H1 (cell line): ENCODE measurements at regions not wholly inside any gene's neighbourhood (a gene's known extent, or its start where the extent isn't known, plus 50 kb on each side); places are given as distances from the start of the nearest gene placed in this dataset.
A peak's percentile ranks its signal among the peaks of the same experiment; 100 is the strongest.

Experiments
- CTCF ChIA-PET: fragments of 300-600 bp; sonication (Branson Sonifier 250); formaldehyde crosslinking; loops from one replicate; lab custom pipeline; 2021; ENCODE audit not compliant: partially characterized antibody; lab: Charles Lee
- POLR2A ChIA-PET: fragments of 300-600 bp; sonication (Branson Sonifier 250); formaldehyde crosslinking; loops from one replicate; lab custom pipeline; 2021; ENCODE audit warnings: inconsistent platforms; ENCODE audit not compliant: partially characterized antibody; lab: Charles Lee
- DNase-seq, 2 experiments: peaks; one replicate each; pipeline versions ENCODE4 v3.0.0 to v3.0.0-alpha.2; 2010 to 2022; ENCODE audit warnings: low spot score in 2 of 2, low read depth in 1 of 2, mixed read lengths in 1 of 2
- FAIRE-seq: peaks from 2 replicates; lab custom pipeline; 2011; peaks lifted over from hg19 to GRCh38; lab: Jason Lieb, UNC
- H2AFZ ChIP-seq: 2 replicates; pipeline ENCODE4 v1.8.1; 2012; ENCODE audit warnings: low read length, inconsistent platforms
- H2AK5ac ChIP-seq: 2 replicates; pipeline ENCODE4 v1.6.1; 2013; ENCODE audit warnings: low read depth, low read length
- H2BK120ac ChIP-seq: replicated peaks from 2 replicates; pipeline ENCODE3; 2013; ENCODE audit warnings: low read depth, low read length, inconsistent platforms
- H2BK12ac ChIP-seq: 2 replicates; pipeline ENCODE4 v1.6.1; 2013; ENCODE audit warnings: low read depth, low read length
- H2BK15ac ChIP-seq: 2 replicates; pipeline ENCODE4 v1.6.1; 2013; ENCODE audit warnings: low read length
- H2BK20ac ChIP-seq: 2 replicates; pipeline ENCODE4 v1.6.1; 2013; ENCODE audit warnings: low read length
- H2BK5ac ChIP-seq: 2 replicates; pipeline ENCODE4 v1.6.1; 2013; ENCODE audit warnings: low read depth, low read length
- H3K14ac ChIP-seq: 2 replicates; pipeline ENCODE4 v1.6.1; 2013; ENCODE audit warnings: inconsistent platforms; ENCODE audit not compliant: insufficient read length
- H3K18ac ChIP-seq: 2 replicates; pipeline ENCODE4 v1.6.1; 2013; ENCODE audit warnings: low read length; ENCODE audit errors: extremely low read depth
- H3K23ac ChIP-seq: 2 replicates; pipeline ENCODE4 v1.6.1; 2013; ENCODE audit warnings: inconsistent platforms; ENCODE audit not compliant: insufficient read length
- H3K23me2 ChIP-seq: 2 replicates; pipeline ENCODE4 v1.6.1; 2013; ENCODE audit warnings: low read depth, low read length
- H3K27ac ChIP-seq: 2 replicates; pipeline ENCODE4 v1.6.1; 2011; ENCODE audit warnings: low read depth, low read length, inconsistent platforms
- H3K27me3 ChIP-seq, 4 experiments: replicated peaks in 1 of 4; 1 replicate in 1 of 4; 2 replicates in 3 of 4; pipeline versions ENCODE4 v1.6.1 to v1.8.1; 2011 to 2013; ENCODE audit warnings: low read length in 3 of 4, mild to moderate bottlenecking in 3 of 4, inconsistent platforms in 2 of 4, mixed read lengths in 2 of 4, moderate library complexity in 1 of 4; ENCODE audit not compliant: control insufficient read depth in 3 of 4, insufficient read depth in 3 of 4; ENCODE audit errors: extremely low read depth in 1 of 4
- H3K36me3 ChIP-seq, 4 experiments: 2 replicates each; pipeline versions ENCODE4 v1.6.1 to v1.8.1; 2011 to 2013; ENCODE audit warnings: mild to moderate bottlenecking in 4 of 4, low read length in 3 of 4, moderate library complexity in 2 of 4, control low read depth in 1 of 4, inconsistent platforms in 1 of 4; ENCODE audit not compliant: insufficient read depth in 4 of 4, control insufficient read depth in 2 of 4
- H3K4ac ChIP-seq: replicated peaks from 2 replicates; pipeline ENCODE3; 2013; ENCODE audit warnings: low read length, low read depth, mixed read lengths, inconsistent platforms; ENCODE audit not compliant: insufficient read length
- H3K4me1 ChIP-seq, 4 experiments: replicated peaks in 1 of 4; 1 replicate in 1 of 4; 2 replicates in 3 of 4; pipeline versions ENCODE4 v1.6.1 to v1.8.1; 2011 to 2013; ENCODE audit warnings: low read length in 3 of 4, inconsistent platforms in 2 of 4, mixed read lengths in 1 of 4; ENCODE audit not compliant: insufficient read depth in 4 of 4, control insufficient read depth in 3 of 4
- H3K4me2 ChIP-seq, 2 experiments: 2 replicates each; pipeline versions ENCODE4 v1.6.1 to v1.8.1; 2011 to 2013; ENCODE audit warnings: low read depth in 2 of 2, low read length in 2 of 2, control low read depth in 1 of 2, inconsistent platforms in 1 of 2, mild to moderate bottlenecking in 1 of 2; ENCODE audit not compliant: insufficient read depth in 1 of 2
- H3K4me3 ChIP-seq, 4 experiments: fragments of 200-600, 300-600 bp in 1 of 4; sonication (generic), shearing (Covaris generic), sonication (Bioruptor Twin) in 1 of 4; 2 replicates each; pipeline versions ENCODE4 v1.5.1 to v1.8.1; 2011 to 2016; ENCODE audit warnings: low read length in 4 of 4, low read depth in 3 of 4, control low read depth in 2 of 4, inconsistent platforms in 2 of 4, mild to moderate bottlenecking in 2 of 4, mixed read lengths in 1 of 4, moderate library complexity in 1 of 4; ENCODE audit not compliant: insufficient read depth in 2 of 4; ENCODE audit errors: extremely low read depth in 1 of 4
- H3K56ac ChIP-seq: replicated peaks from 2 replicates; pipeline ENCODE3; 2013; ENCODE audit warnings: low read depth, mild to moderate bottlenecking, mixed read lengths, low read length, inconsistent platforms; ENCODE audit not compliant: insufficient read length
- H3K79me1 ChIP-seq: 2 replicates; pipeline ENCODE4 v1.6.1; 2013; ENCODE audit warnings: low read depth, low read length, control low read depth
- H3K79me2 ChIP-seq, 2 experiments: 2 replicates each; pipeline versions ENCODE4 v1.6.1 to v1.8.1; 2012 to 2013; ENCODE audit warnings: low read length in 2 of 2, mild to moderate bottlenecking in 2 of 2, inconsistent platforms in 1 of 2; ENCODE audit not compliant: insufficient read depth in 2 of 2, control insufficient read depth in 1 of 2
- H3K9ac ChIP-seq, 4 experiments: replicated peaks in 1 of 4; 1 replicate in 1 of 4; 2 replicates in 3 of 4; pipeline versions ENCODE4 v1.6.1 to v1.8.1; 2011 to 2013; ENCODE audit warnings: low read depth in 3 of 4, low read length in 3 of 4, control low read depth in 2 of 4, mild to moderate bottlenecking in 2 of 4, moderate library complexity in 2 of 4, inconsistent platforms in 1 of 4; ENCODE audit errors: extremely low read depth in 1 of 4
- H3K9me3 ChIP-seq, 2 experiments: 2 replicates each; pipeline versions ENCODE4 v1.6.1 to v1.8.1; 2012 to 2013; ENCODE audit warnings: mild to moderate bottlenecking in 2 of 2, moderate library complexity in 2 of 2, control low read depth in 1 of 2, inconsistent platforms in 1 of 2, low read depth in 1 of 2, low read length in 1 of 2, mixed read lengths in 1 of 2; ENCODE audit not compliant: insufficient read depth in 2 of 2
- H4K20me1 ChIP-seq, 2 experiments: replicated peaks in 1 of 2; 2 replicates each; pipeline versions ENCODE3 to v1.8.1; 2011 to 2013; ENCODE audit warnings: inconsistent platforms in 2 of 2, low read length in 2 of 2, mild to moderate bottlenecking in 1 of 2; ENCODE audit not compliant: insufficient read depth in 2 of 2, control insufficient read depth in 1 of 2
- H4K5ac ChIP-seq: 2 replicates; pipeline ENCODE4 v1.6.1; 2013; ENCODE audit warnings: low read length, low read depth, mixed read lengths, inconsistent platforms; ENCODE audit not compliant: insufficient read length
- H4K8ac ChIP-seq: 2 replicates; pipeline ENCODE4 v1.8.0; 2013; ENCODE audit warnings: mild to moderate bottlenecking, moderate library complexity, low read length, inconsistent platforms; ENCODE audit not compliant: insufficient read depth; ENCODE audit errors: extremely low read depth
- H4K91ac ChIP-seq: replicated peaks from 2 replicates; pipeline ENCODE3; 2013; ENCODE audit warnings: low read length, mixed read lengths, inconsistent platforms; ENCODE audit not compliant: insufficient read length
- WGBS, 2 experiments: shearing (Covaris generic) in 1 of 2; methylation state at CpG; one replicate each; pipeline versions ENCODE4 v1.1.6 to v1.1.7; 2013 to 2015; ENCODE audit warnings: low lambda C conversion rate in 2 of 2, mixed read lengths in 2 of 2, inconsistent platforms in 1 of 2, low coverage in 1 of 2, missing lambda C conversion rate in 1 of 2; ENCODE audit not compliant: insufficient replicate concordance in 2 of 2, insufficient coverage in 1 of 2, insufficient read length in 1 of 2; ENCODE audit errors: extremely low coverage in 1 of 2, missing lambda C conversion rate in 1 of 2; 5-methylcytosine and 5-hydroxymethylcytosine counted together

- H3K4me1 ChIP-seq = no peaks in the 10 kb centered on the region
- H3K4me2 ChIP-seq = no peak overlapping the region
- H2BK20ac ChIP-seq = no peak overlapping the region
- H2BK5ac ChIP-seq = 0 out of 2 replicates have a peak overlapping the region, but pooled peaks have one; percentile 26
- H3K79me1 ChIP-seq = no peaks in the 10 kb centered on the region
- no peak overlapping the region for H3K4me3 ChIP-seq
- no peaks in the 10 kb centered on the region for H3K79me2 ChIP-seq
- H3K9ac ChIP-seq = no peak overlapping the region
- no peak overlapping the region for H3K4ac ChIP-seq
- no peaks in the 10 kb centered on the region for H3K36me3 ChIP-seq
- H2BK15ac ChIP-seq = no peak overlapping the region
- no peaks in the 10 kb centered on the region for H4K20me1 ChIP-seq
- WGBS, 2 experiments = 86% methylated on average over 4 of the region's 4 CpGs; no CpG with 5 or more reads in 1 of the 2 experiments
- no peak overlapping the region for H4K8ac ChIP-seq
- no peaks in the 10 kb centered on the region for H3K9me3 ChIP-seq
- no peaks in the 10 kb centered on the region; the same call in 1 of the 2 replicates for H3K23me2 ChIP-seq
- H2AFZ ChIP-seq = peak overlapping the region; percentile 77; the same call in 1 of the 2 replicates
- H4K91ac ChIP-seq = no peak overlapping the region
- POLR2A ChIA-PET = no interaction called here
- H4K5ac ChIP-seq = no peak overlapping the region
- H3K18ac ChIP-seq = no peak overlapping the region; the same call in 1 of the 2 replicates
- H3K27me3 ChIP-seq = no peaks in the 10 kb centered on the region
- peak in 1 of 2 experiments; percentile 29 for DNase-seq
- H2AK5ac ChIP-seq = no peak overlapping the region
- FAIRE-seq = no peak
- H2BK12ac ChIP-seq = no peak overlapping the region
- H3K14ac ChIP-seq = no peak overlapping the region
- no peak overlapping the region for H3K23ac ChIP-seq
- no peak overlapping the region for H3K56ac ChIP-seq
- no peak overlapping the region for H3K27ac ChIP-seq
- no peak overlapping the region for H2BK120ac ChIP-seq
- CTCF ChIA-PET = interaction anchor here (2.0 kb wide), 1 partner anchor 9 kb away, joined by 6 read pairs; no protein-coding TSS in a partner anchor
These were observed 112.3 kb upstream of the PRMT8 start for GRCh38 chr12:3378655-3379054.
